Mesothelial cell of epicardium (in vitro differentiated cells): ENCODE measurements at regions not wholly inside any gene's neighbourhood (a gene's known extent, or its start where the extent isn't known, plus 50 kb on each side); places are given as distances from the start of the nearest gene placed in this dataset.

Experiments used
- DNase-seq, 2 experiments: peaks; one replicate each; pipeline ENCODE4 v3.0.0; 2021; ENCODE audit warnings: low spot score in 2 of 2; ENCODE audit not compliant: unreplicated experiment in 2 of 2
- H3K27ac Mint-ChIP-seq: 2 replicates; pipeline ENCODE4 v1.8.0; 2021; ENCODE audit warnings: mixed read lengths
- H3K27me3 Mint-ChIP-seq: 2 replicates; pipeline ENCODE4 v1.8.0; 2021; ENCODE audit warnings: low read depth, mixed read lengths
- H3K36me3 Mint-ChIP-seq: 2 replicates; pipeline ENCODE4 v1.8.0; 2021; ENCODE audit warnings: mixed read lengths
- H3K4me1 Mint-ChIP-seq: 2 replicates; pipeline ENCODE4 v1.8.0; 2021; ENCODE audit warnings: mixed read lengths
- H3K4me3 Mint-ChIP-seq: 2 replicates; pipeline ENCODE4 v1.8.0; 2021; ENCODE audit warnings: mild to moderate bottlenecking, moderate library complexity, mixed read lengths
- H3K9me3 Mint-ChIP-seq: 2 replicates; pipeline ENCODE4 v1.8.0; 2021; ENCODE audit warnings: mixed read lengths
- CTCF ChIP-seq: fragments of 200-600 bp; sonication (generic); IDR thresholded peaks from one replicate; pipeline ENCODE4 v1.5.0; 2021; ENCODE audit warnings: antibody characterized with exemption; ENCODE audit not compliant: unreplicated experiment

GRCh38 chr13:112254900-112255299 lies 121.3 kb upstream of the SPACA7 start:
- Mint-ChIP-seq H3K4me1 (peaks cover 4% of the 10 kb centered on the region), H3K4me3 (no peak overlapping the region), H3K9me3 (no peaks in the 10 kb centered on the region), H3K36me3 (no peaks in the 10 kb centered on the region), H3K27ac (no peak overlapping the region), H3K27me3 (peaks cover 65% of the 10 kb centered on the region)
- DNase-seq, result no peak
- TF ChIP-seq CTCF, result no peak

GRCh38 chr13:112255550-112256120 lies 120.5 kb upstream of the SPACA7 start:
- Mint-ChIP-seq H3K4me1 (peaks cover 4% of the 10 kb centered on the region), H3K9me3 (no peaks in the 10 kb centered on the region), H3K27me3 (peaks cover 65% of the 10 kb centered on the region), H3K27ac (no peak overlapping the region), H3K36me3 (no peaks in the 10 kb centered on the region), H3K4me3 (no peak overlapping the region)
- no peak for TF ChIP-seq CTCF
- no peak for DNase-seq

GRCh38 chr13:112256716-112257494 lies 119.2 kb upstream of the SPACA7 start:
- no peak for DNase-seq
- H3K4me1 Mint-ChIP-seq, result peaks cover 4% of the 10 kb centered on the region
- no peaks in the 10 kb centered on the region for H3K36me3 Mint-ChIP-seq
- H3K9me3 Mint-ChIP-seq, result no peaks in the 10 kb centered on the region
- H3K4me3 Mint-ChIP-seq, result no peak overlapping the region
- TF ChIP-seq CTCF, result no peak
- no peak overlapping the region for H3K27ac Mint-ChIP-seq
- H3K27me3 Mint-ChIP-seq, result peaks cover 60% of the 10 kb centered on the region

GRCh38 chr13:112259511-112259910 lies 116.6 kb upstream of the SPACA7 start:
- Mint-ChIP-seq H3K27me3 (peaks cover 55% of the 10 kb centered on the region), H3K36me3 (no peaks in the 10 kb centered on the region), H3K27ac (no peak overlapping the region), H3K4me1 (peaks cover 4% of the 10 kb centered on the region), H3K9me3 (no peaks in the 10 kb centered on the region), H3K4me3 (no peak overlapping the region)
- DNase-seq, result no peak
- TF ChIP-seq CTCF, result no peak

- Mint-ChIP-seq H3K4me3 (no peak overlapping the region), H3K4me1 (peaks cover 4% of the 10 kb centered on the region), H3K27me3 (peaks cover 58% of the 10 kb centered on the region), H3K36me3 (no peaks in the 10 kb centered on the region), H3K27ac (no peak overlapping the region), H3K9me3 (no peaks in the 10 kb centered on the region)
- DNase-seq, result no peak
- TF ChIP-seq CTCF, result no peak
These were observed 115.8 kb upstream of the SPACA7 start for GRCh38 chr13:112260108-112261055.
